H1 (cell line): ENCODE measurements at regions not wholly inside any gene's neighbourhood (a gene's known extent, or its start where the extent isn't known, plus 50 kb on each side); places are given as distances from the start of the nearest gene placed in this dataset.

ENCODE experiments used
- CHD2 ChIP-seq: IDR thresholded peaks from 2 replicates; pipeline ENCODE4 v1.6.1; 2012; ENCODE audit warnings: low read length, improper control_type of control experiment
- NRF1 ChIP-seq: IDR thresholded peaks from 2 replicates; pipeline ENCODE4 v1.6.1; 2011; ENCODE audit warnings: mild to moderate bottlenecking, low read depth, low read length, improper control_type of control experiment

DNA sequence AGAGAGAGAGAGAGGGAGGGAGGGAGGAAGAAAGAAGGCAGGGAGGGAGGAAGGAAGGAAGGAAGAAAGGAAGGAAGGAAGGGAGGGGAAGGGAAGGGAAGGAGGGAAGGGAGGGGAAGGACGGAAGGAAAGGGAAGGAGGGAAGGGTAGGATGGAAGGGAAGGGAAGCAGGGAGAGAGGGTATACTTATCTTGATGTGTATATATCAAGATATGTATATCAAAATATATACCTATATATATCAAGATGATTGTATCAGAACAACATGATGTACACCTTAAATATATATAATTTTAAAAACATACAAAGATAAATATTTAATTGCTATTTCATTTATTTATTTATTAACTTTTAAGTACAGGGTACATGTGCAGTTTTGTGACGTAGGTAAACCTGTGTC, 96.8 kb upstream of the ADAMTS16 start (continued):
- TF ChIP-seq NRF1 (no peak), CHD2 (no peak)
